NCI-H2196 (cell line): ENCODE measurements at regions not wholly inside any gene's neighbourhood (a gene's known extent, or its start where the extent isn't known, plus 50 kb on each side); places are given as distances from the start of the nearest gene placed in this dataset.

ENCODE experiments used
- DNase-seq: peaks from one replicate; lab custom pipeline; 2025; ENCODE audit not compliant: unreplicated experiment; lab: John Stamatoyannopoulos, UW

GRCh38 chr4:11514779-11515419 lies 86.2 kb upstream of the HS3ST1 start:
- no peak for DNase-seq

GRCh38 chr4:11514003-11514402 lies 85.3 kb upstream of the HS3ST1 start:
- no peak for DNase-seq

DNA sequence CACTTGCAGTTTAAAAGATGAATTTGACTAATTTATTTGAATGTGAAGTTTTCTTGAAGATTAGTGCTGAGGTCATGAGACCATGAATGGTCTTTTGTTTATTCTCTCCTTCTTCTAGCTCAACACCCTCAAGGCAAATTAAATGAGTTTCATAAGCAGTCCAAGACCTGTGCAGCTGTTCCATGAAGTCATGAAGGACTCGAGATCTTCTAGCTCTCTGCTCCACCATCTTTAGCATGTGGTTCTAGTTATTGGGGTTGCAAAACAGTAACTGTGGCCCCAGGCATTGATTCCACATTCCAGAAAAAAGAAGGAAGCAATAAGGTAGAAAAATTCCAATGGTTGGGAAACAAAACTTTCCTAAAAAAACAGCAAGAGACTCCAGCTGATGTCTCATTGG lies 84.2 kb upstream of the HS3ST1 start:
- no peak for DNase-seq

DNA sequence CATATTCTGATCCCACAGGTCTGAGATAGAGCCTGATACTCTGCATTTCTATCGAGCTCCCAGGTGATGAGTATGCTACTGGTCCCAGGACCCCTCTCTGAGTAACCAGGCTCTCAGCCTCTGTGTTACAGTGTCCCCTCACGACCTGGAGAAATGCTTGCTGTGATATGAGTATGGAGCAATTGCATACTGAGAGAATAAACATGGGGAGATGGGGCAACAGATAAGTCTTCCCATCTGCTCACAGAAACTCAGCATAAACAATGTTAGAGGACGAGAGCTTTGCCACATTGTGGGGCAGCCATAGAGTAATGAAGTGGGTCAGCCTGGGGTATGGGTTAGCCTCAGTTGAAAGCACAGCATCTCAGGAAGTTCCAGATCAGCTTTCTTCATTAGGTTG lies 82.6 kb upstream of the HS3ST1 start:
- no peak for DNase-seq

GRCh38 chr4:11507920-11508319 lies 79.2 kb upstream of the HS3ST1 start:
- DNase-seq = peak; percentile 44

DNA sequence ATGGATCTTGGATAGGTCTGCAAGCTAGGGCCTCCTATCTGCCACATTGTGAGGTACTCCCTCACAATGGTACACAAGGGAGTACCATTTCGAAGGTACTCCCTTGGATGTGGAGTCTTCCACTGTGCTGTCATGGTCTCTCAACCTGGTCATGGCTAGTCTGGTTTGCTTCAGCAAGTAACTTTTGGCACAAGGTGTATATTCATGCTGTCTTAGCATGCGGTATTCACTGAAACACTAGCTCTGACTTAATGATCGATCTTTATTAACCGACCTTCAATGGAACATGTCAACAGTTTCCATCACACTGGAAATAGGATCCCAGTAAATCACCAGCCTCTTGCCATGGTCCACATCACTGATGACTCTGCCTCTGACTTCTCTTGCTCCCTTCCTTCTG lies 77.5 kb upstream of the HS3ST1 start:
- DNase-seq = no peak

DNA sequence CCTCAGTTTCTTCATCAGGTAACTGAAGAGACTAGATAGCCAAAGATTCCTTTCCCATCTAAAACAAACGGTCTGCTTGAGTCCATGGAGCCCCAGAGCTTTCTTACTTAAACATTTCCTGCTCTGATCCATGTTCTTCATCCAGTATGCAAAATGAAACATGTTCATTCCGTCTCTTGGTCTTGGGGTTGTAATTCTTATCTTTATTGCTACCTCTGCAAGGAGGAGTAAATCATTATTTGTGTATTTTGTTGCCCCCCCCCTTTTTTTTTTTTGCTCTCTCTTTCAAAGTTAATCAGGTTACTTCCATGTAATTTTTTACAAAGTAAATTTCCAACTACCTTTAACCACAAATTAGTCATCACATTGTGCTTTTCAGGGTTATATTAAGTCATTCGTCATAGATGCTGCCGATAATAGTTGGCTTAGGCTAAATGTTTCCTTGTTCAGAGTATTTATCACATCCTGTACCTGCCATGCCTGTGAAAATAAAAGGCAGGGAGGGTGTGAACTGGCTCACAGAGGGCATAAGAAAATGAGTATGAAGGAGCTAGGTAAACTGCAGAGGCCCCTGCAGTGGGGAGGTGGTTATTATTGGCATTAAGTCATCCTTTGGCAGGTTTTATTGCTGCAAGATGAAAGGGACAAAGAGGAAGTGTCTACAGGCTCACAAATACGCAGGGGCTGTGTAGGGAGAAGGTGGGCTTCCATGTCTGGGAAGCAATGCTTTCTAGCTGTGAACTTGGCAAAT lies 76.7 kb upstream of the HS3ST1 start:
- peak; percentile 52 for DNase-seq

DNA sequence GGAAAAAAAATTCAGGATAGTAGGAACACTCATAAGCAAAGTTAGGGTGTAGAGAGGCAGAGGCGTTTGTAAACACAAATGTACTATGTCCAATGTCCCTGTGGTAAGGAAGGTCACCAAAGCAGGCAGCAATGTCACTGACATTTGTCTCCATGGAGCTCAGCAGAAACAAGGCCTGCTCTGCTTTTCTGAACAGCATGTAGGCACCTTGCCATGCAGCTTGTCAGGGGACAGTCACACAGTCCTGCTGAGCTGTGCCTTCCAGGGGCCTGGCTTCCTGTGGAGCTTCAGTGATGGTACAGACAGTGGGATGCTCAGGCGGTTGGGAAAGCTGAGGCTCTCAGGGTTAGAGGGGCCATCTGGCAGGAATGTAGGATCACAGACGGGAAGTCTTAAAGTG lies 74.5 kb upstream of the HS3ST1 start:
- DNase-seq = no peak

- no peak for DNase-seq
Measured at GRCh38 chr4:11497972-11498371, 69.3 kb upstream of the HS3ST1 start.

GRCh38 chr4:11497212-11497806 lies 68.6 kb upstream of the HS3ST1 start:
- DNase-seq = no peak

DNA sequence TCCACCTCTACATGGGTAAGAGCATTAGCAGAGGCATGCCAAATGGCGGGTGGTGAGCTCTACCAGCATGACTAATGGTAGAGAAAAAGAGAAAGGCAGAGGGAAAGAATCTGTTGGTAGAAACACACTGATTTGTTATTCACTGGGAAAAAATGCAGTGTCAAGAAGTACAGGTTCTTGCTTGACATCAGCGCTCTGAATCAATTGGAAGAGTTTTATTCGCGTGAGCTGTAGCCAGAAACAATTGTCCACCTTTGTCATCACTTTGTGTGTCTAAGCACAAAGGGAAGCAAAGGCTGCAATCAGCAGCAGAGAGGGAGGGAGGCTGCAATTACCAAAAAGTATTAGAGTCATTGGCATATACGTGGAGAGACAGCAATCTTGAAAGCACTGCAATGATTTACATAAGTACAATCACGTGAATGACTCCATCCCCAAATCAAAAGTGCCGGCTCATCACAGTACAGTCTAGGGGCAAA lies 67.7 kb upstream of the HS3ST1 start:
- no peak for DNase-seq

- DNase-seq = no peak
Measured at GRCh38 chr4:11495818-11496217, 67.1 kb upstream of the HS3ST1 start.

- DNase-seq = no peak
Measured at GRCh38 chr4:11495291-11495690, 66.6 kb upstream of the HS3ST1 start.

GRCh38 chr4:11494232-11494631 lies 65.5 kb upstream of the HS3ST1 start:
- no peak for DNase-seq

GRCh38 chr4:11489453-11490083 lies 60.9 kb upstream of the HS3ST1 start:
- no peak for DNase-seq

DNA sequence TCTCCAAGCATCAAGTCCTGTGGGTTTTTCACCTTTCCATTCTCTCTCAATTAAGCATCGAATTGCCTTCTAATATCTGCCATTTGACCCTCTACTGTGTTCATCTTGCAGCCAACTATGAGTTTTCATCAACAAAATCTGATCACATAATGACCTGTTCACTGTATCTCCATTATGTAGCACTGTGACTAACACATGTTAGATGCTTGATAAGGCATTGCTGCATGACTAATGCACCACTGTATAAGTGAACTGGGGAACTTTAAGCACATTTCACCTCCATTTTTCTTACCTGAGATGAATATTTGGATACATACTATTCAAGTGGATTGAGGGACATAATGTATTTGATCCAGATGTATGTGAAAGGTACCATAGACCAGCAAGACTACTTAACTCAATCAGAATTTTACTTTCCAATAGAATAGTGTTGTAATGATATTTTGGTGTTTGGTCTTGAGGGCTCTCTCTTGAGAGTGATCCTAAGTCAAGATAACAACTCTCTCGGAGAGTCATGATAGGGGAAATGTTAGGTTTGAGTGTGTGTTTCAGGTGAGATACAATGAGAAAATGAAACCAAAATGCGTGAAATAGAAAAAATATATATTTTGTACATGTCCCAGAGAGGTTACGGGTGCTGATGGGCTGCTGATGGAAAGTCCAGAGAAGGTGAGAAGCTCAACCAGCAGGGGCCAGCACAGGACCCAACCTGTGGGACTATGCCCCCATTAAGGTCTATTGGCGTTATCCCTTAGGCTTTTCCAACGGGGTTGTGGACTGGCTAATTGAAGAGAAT lies 60.2 kb upstream of the HS3ST1 start:
- no peak for DNase-seq

DNA sequence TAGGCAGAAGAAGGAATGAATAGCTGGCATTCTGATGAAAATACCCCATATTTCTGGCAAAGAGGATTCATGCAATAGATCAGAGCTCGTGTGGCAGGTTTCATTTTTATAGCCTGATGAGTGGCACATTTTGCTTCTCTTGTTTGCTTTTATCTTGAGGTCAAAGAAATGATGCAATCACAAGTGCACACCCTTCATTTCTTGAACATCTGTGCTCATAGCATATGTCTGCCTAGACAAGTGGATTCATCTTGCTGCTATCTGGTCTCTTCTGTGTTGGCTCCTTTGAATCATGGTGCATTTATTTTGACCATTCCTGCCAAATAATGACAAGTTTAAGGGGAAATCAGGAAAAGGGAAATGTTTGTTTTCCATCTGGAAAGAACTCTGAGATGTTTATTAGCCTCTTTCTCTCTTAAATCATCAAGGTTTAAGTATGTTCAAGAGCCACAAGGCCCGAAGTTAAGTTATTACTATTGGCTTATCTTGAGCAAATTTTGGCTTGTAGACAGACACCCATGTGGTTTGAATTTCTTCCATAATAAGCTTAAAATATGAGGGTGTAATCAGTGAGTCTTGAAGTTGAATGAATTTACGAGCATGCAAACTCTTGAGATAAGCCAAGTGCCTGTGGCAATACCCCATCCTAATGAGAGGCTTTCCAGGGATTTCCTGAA lies 59.3 kb upstream of the HS3ST1 start:
- peak; percentile 32 for DNase-seq

DNA sequence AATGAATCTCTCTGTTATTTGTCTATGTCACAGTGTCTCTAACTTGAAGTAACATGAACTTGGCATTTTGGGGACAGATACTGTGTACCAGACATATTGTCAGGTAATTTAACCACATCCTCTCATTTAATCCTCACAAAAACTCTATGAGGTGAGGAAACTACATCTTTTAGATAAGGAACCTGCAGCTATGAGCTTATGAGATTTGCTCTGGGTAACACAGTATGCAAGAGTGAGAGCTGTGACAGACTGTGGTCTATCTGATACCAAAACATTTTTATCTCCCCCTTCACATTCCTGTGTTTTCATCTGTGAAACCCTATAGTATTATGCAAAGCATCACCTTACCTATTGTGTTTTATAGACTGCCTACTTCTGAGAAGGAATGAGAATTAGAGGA lies 58.4 kb upstream of the HS3ST1 start:
- no peak for DNase-seq

DNA sequence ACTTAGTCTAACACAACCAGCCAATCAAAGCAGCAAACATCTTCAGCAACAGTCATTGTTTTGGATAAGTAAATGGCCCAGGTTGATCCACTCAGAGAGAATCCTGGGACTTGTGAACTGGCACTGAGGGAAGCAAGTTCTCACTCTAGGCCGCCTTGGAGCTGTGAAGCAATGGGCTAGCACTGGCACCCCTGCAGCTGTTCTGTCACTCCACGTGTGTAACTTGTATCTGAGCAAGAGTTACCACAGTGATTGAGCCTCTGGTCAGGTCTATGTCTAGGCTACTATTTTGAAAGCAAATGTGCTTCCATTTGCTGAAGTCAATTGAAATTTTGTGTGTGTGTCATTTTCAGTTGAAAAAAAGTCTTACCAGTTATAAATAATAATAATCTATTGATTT lies 57.2 kb upstream of the HS3ST1 start:
- DNase-seq = no peak

DNA sequence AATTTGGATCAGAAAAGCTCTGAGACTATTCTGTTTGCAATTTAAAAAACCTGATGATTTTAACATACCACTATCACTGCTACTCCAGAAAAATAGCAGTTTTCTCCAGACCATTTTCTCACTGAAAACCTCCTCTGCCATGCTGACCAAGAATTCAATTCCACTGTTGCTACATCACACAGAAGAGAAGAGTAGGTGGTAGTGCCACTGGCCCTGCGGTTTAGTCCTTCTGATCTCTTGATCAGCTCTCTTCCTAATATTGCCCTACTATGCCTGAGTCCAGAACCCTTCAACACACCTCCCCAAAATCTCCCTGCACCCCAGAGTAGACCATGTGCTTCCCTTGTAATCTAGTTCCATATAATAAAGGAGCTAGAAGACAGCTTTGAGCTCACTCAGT lies 55.8 kb upstream of the HS3ST1 start:
- DNase-seq = no peak

- no peak for DNase-seq
Measured at GRCh38 chr4:11483046-11483445, 54.4 kb upstream of the HS3ST1 start.
